ENCODE measurements at regions not wholly inside any gene's neighbourhood (a gene's known extent, or its start where the extent isn't known, plus 50 kb on each side); places are given as distances from the start of the nearest gene placed in this dataset.

DNA sequence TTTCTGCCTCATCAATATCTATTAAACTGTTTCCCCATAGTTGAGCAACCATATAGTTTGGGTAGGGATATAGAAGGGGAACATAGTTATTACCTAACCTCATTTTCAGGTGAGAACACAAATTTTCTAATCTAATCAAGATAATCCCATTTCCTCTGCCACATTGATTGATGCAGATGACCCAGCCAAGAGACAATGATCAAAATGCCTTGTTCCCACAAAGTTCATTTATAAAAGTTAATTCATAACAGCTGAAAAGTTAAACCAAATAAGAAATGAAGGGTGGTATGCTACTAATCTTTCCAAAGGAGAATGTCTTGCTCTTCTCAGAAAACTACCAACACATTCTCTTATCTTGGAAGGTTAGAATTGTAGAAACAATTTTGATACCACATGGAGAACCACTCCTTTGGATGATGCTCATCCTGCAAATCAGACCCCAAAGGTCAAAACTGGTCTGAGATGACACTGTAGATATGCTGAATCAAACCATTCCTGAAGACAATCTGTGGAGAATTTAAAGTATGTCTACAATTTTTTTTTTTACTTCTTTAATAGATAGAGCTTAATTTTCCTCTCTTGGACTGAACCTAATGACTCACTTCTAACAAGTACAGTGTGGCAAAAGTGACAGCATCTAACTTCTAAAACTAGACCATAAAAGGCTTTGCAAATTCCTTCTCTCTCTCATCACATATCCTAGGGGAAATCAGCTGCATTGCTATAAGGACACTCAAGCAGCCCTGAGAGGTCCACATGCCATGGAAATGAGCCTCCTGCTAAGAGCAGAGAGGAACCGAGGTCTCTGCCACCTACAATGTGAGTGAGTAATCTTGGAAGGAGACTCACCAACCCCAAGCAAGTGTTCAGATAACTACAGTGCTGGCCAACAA, 586.7 kb upstream of the TUSC1 start:
- DNase-seq (ENCODE audit: extremely low read depth, low read depth), result peak; percentile 58
- TF ChIP-seq, protein P1, sequence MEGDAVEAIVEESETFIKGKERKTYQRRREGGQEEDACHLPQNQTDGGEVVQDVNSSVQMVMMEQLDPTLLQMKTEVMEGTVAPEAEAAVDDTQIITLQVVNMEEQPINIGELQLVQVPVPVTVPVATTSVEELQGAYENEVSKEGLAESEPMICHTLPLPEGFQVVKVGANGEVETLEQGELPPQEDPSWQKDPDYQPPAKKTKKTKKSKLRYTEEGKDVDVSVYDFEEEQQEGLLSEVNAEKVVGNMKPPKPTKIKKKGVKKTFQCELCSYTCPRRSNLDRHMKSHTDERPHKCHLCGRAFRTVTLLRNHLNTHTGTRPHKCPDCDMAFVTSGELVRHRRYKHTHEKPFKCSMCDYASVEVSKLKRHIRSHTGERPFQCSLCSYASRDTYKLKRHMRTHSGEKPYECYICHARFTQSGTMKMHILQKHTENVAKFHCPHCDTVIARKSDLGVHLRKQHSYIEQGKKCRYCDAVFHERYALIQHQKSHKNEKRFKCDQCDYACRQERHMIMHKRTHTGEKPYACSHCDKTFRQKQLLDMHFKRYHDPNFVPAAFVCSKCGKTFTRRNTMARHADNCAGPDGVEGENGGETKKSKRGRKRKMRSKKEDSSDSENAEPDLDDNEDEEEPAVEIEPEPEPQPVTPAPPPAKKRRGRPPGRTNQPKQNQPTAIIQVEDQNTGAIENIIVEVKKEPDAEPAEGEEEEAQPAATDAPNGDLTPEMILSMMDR (IDR thresholded peaks at IDR 0.05; ENCODE audit: low read depth, low read length, missing control alignments), result no peak
- no peak overlapping the region for H3K4me3 ChIP-seq (replicated peaks; ENCODE audit: low read depth, low read length)

DNA sequence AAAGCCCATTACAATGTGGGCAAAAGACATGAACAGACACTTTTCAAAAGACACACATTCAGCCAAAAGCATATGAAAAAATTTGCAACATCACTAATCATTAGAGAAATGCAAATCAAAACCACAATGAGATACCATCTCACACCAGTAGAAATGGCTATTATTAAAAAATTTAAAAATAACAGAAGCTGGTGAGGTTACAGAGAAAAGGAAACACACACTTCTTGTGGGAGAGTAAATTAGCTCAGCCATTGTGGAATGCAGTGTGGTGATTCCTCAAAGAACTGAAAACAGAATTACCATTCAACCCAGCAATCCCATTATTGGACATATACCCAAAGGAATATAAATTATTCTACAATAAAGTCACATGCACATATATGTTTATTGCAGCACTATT, 585.2 kb upstream of the TUSC1 start:
- DNase-seq (ENCODE audit: extremely low read depth, low read depth), result no peak
- TF ChIP-seq, protein P1 (IDR thresholded peaks at IDR 0.05; ENCODE audit: low read depth, low read length, missing control alignments), result no peak
- H3K4me3 ChIP-seq (replicated peaks; ENCODE audit: low read depth, low read length), result no peak overlapping the region

DNA sequence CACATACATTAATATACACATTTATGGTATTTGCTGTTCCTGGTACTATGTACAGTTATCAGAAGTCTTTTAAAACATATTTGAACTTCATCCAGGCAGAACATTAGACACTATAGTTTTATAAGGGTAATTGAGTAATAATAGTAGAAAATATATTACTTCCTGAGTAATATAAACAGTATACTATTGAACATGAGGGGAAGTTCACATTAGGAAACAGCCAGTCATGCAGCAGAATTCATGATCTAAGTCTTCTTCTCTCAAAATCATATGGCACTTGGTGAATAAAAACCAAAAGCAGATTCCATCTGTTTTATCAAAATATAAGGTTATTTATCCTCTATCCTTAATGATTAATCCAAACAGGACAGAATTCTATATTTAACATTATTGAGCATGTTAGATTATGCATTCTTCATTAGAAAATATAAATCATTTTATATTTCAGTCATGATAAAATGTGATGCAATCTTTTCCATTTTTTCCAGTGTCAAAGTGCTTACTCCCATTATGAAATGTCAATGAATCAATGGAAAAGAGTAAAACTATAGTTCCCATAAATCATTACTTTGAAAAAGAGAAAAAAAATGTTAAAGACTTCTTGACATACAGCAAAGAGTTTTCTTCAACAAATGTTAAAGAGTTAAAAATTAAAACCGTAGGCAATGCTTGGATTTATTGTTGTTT, 584.3 kb upstream of the TUSC1 start:
- no peak overlapping the region for H3K4me3 ChIP-seq (replicated peaks; ENCODE audit: low read depth, low read length)
- DNase-seq (ENCODE audit: extremely low read depth, low read depth), result no peak
- TF ChIP-seq, protein P1 (IDR thresholded peaks at IDR 0.05; ENCODE audit: low read depth, low read length, missing control alignments), result no peak

DNA sequence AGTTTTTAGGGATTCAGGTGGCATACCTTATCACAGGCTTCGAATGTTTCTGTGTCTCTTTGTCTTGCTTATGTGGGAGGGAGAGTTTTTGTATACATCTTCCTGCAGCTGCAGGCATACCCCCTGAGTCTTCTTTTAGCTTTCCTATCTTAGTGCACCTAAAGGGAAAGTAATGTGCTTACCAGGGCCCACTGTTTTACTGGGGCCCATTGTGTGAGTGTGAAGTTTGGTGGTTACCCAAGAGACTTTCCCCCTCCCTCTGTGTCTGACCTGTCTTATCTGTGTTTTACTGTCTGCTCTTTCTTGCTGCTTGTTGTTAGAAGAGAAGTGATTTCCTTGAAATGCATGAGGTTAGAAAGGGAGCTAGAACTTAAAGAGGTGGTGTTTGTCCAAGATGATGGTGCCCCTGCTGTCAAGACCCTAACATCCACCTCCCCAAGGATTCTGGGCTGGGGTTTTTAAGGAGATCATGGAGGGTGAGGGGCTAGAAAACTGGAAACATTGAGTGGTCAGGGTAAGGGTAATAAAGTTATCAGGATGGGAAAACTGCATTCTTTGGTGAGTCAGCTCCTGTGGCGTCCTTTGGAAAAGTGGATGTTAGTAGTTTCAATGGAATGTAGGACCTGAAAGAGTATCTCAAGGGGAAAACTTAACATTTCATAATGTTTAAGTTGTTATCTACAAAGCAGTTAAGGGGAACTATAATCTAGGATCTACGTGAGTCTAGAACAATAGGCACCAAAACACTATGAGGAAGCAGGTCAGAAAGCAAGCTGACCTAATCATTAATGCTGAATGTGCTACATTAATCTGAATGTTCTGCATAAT, 583.5 kb upstream of the TUSC1 start:
- H3K4me3 ChIP-seq (replicated peaks; ENCODE audit: low read depth, low read length), result no peak overlapping the region
- DNase-seq (ENCODE audit: extremely low read depth, low read depth), result peak; percentile 42
- TF ChIP-seq, protein P1 (IDR thresholded peaks at IDR 0.05; ENCODE audit: low read depth, low read length, missing control alignments), result no peak

DNA sequence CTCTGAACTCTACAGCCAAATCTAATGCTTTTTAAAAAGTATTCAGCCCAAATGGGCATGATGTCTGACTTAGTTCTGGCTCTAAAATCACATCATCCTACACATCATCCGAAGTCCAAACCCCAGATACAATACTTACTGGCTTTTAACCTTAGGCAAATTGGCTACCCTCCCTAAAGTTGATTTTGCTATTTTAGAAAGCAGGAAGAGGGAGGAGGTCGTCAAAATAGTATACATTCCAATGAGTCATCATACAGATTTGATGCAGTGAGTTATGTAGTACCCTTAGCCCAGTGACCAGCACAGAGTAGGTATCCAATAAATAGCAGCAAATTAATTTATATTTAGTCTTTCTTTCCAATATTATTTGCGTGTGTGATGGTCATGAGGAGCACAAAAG, 582.0 kb upstream of the TUSC1 start:
- DNase-seq (ENCODE audit: extremely low read depth, low read depth), result no peak
- H3K4me3 ChIP-seq (replicated peaks; ENCODE audit: low read depth, low read length), result no peak overlapping the region
- TF ChIP-seq, protein P1 (IDR thresholded peaks at IDR 0.05; ENCODE audit: low read depth, low read length, missing control alignments), result no peak

DNA sequence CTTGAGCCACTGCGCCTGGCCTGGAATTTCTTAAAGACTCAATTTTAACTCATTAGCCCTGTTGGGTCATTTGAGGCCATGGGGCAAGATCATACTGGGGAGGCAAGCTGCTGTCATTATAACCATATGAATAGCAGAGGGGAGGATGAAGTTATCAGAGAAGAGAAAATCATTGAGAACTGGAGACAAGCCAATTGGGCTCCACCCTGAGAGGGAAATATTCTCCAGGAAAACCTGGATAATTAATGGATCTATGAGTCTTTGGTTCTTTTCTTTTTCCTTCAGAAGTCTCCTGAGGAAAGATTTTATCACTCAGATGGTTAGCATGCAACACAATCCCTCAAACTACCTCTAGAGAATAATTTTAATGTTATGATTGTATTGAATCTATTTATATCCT, 569.6 kb upstream of the TUSC1 start:
- H3K4me3 ChIP-seq (replicated peaks; ENCODE audit: low read depth, low read length), result no peak overlapping the region
- TF ChIP-seq, protein P1 (IDR thresholded peaks at IDR 0.05; ENCODE audit: low read depth, low read length, missing control alignments), result no peak
- DNase-seq (ENCODE audit: extremely low read depth, low read depth), result no peak

All from HFF-Myc (cell line).